Lower leg skin (tissue), 4 donors: ENCODE measurements at regions not wholly inside any gene's neighbourhood (a gene's known extent, or its start where the extent isn't known, plus 50 kb on each side); places are given as distances from the start of the nearest gene placed in this dataset.

ENCODE experiments used
- DNase-seq, 2 donors: peaks; one replicate each; pipeline ENCODE4 v3.0.0-alpha.2; 2019; ENCODE audit warnings: low spot score in 2 of 2
- H3K4me3 ChIP-seq: fragments of 200-600 bp; sonication (generic); 2 replicates; pipeline ENCODE4 v1.5.1; 2017; ENCODE audit warnings: mild to moderate bottlenecking, low read depth; ENCODE audit not compliant: poor library complexity, severe bottlenecking
- CTCF ChIP-seq, 3 donors: fragments of 450-650 bp; IDR thresholded peaks; one replicate each; pipeline ENCODE4 v1.5.1; 2016; ENCODE audit warnings: antibody characterized with exemption in 3 of 3, mild to moderate bottlenecking in 3 of 3, moderate library complexity in 2 of 3
- POLR2A ChIP-seq, 2 donors: fragments of 450-650 bp; IDR thresholded peaks; one replicate each; pipeline ENCODE4 v1.6.1; 2016 to 2017; ENCODE audit warnings: antibody characterized with exemption in 2 of 2, mild to moderate bottlenecking in 1 of 2, moderate library complexity in 1 of 2
- WGBS, 2 donors: methylation state at CpG; one replicate each; pipeline ENCODE4 v1.1.5; 2018; 5-methylcytosine and 5-hydroxymethylcytosine counted together
- intact Hi-C: fragments of 100-400 bp; cut with DNase I; formaldehyde crosslinking; loops from one replicate; pipeline ENCODE4 v1.15.0; 2023; ENCODE audit warnings: low total_unique reads

DNA sequence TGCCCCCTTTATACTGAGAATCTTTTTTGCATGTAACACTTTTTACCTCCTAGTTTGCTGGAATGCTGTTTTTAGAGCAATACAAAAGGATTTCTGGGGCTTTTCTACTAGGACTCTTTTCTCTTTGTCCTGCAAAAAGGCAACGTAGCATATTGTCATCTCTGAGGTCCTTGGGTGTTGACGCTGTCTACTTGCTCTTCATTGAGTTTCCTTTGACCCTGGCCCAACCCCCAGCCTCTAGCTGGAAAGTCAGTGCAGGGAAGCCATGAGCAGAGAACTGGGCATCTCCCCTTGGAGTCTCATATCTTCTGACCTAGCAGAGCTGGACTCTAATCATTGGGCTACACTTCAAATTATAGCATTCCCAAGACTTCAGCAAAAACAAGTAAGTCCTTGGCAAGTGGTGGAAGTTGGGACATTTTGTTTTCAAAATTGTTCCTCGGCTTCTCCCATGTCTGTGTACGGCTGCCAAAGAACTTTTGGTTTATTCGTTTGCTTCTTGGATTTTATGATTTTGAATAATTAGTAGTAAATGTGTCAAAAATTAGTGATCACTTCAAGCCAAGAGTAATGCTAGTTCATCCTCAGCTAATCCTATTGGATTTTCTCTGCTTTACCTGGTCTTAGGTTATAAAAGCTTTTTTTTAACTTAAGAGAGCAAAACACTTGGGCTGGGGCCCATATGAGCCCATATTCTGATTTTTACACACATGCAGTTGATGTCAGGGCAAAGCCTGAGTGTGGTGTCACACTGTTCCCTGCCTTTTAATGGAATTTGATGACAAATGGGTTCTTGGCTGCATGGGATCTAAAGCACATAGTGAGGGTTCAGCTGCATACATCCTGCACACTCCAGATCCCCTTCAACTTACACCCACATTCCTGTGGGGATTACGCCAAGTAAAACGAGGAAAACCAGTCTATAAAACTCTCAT lies 419.5 kb upstream of the C2CD4B start:
- intact Hi-C loops = no loop called here
- WGBS, 2 donors = 57 to 66% methylated on average over 7 of the region's 7 CpGs
- TF ChIP-seq CTCF (IDR thresholded peaks at IDR 0.05) (no peak), POLR2A (IDR thresholded peaks at IDR 0.05) (no peak)
- no peak for DNase-seq
- H3K4me3 ChIP-seq = no peak overlapping the region

GRCh38 chr15:62588938-62589670 lies 424.0 kb upstream of the C2CD4B start:
- TF ChIP-seq CTCF (IDR thresholded peaks at IDR 0.05) = no peak
- TF ChIP-seq POLR2A (IDR thresholded peaks at IDR 0.05) = no peak
- WGBS, 2 donors = 92 to 94% methylated on average over 5 of the region's 5 CpGs
- H3K4me3 ChIP-seq = no peak overlapping the region
- intact Hi-C loops = no loop called here
- no peak for DNase-seq

GRCh38 chr15:62591842-62592838 lies 427.1 kb upstream of the C2CD4B start:
- intact Hi-C loops = no loop called here
- DNase-seq = no peak
- WGBS, 2 donors = 74 to 79% methylated on average over 8 of the region's 8 CpGs
- TF ChIP-seq POLR2A (IDR thresholded peaks at IDR 0.05) = no peak
- H3K4me3 ChIP-seq = no peak overlapping the region

- DNase-seq = no peak
- H3K4me3 ChIP-seq = no peak overlapping the region
- TF ChIP-seq CTCF (IDR thresholded peaks at IDR 0.05) (no peak), POLR2A (IDR thresholded peaks at IDR 0.05) (no peak)
- intact Hi-C loops = no loop called here
- 53 to 74% methylated on average over 1 of the region's 1 CpG for WGBS, 2 donors
These were observed 427.8 kb upstream of the C2CD4B start for GRCh38 chr15:62592920-62593319.

GRCh38 chr15:62593681-62594399 lies 428.8 kb upstream of the C2CD4B start:
- H3K4me3 ChIP-seq = no peak overlapping the region
- 68 to 78% methylated on average over 4 of the region's 4 CpGs for WGBS, 2 donors
- intact Hi-C loops = no loop called here
- TF ChIP-seq CTCF (IDR thresholded peaks at IDR 0.05) (no peak), POLR2A (IDR thresholded peaks at IDR 0.05) (no peak)
- no peak for DNase-seq
